SK-N-SH (cell line): ENCODE measurements at regions not wholly inside any gene's neighbourhood (a gene's known extent, or its start where the extent isn't known, plus 50 kb on each side); places are given as distances from the start of the nearest gene placed in this dataset.

Source experiments
- CTCF ChIA-PET: fragments of 300-600, 350-600 bp; formaldehyde crosslinking; extraction: SDS; loops from one replicate; lab custom pipeline; 2021; lab: Yijun Ruan, JAX
- POLR2A ChIA-PET: fragments of 350-600 bp; sonication (Branson Sonifier 250); formaldehyde crosslinking; extraction: SDS; loops from one replicate; lab custom pipeline; 2020; ENCODE audit warnings: antibody characterized with exemption, inconsistent platforms; lab: Yijun Ruan, JAX
- DNase-seq: peaks from one replicate; pipeline ENCODE4 v3.0.0; 2012
- H2AFZ ChIP-seq: fragments of 200-600 bp; sonication (generic); 2 replicates; pipeline ENCODE4 v1.8.1; 2016; ENCODE audit warnings: antibody characterized with exemption, mild to moderate bottlenecking, low read depth
- H3F3A ChIP-seq: fragments of 200-600 bp; sonication (generic); replicated peaks from 2 replicates; pipeline ENCODE3; 2016; ENCODE audit warnings: antibody characterized with exemption, mild to moderate bottlenecking; ENCODE audit not compliant: insufficient read depth
- H3K27ac ChIP-seq, 2 experiments: fragments of 200-500 bp in 1 of 2; fragments of 200-600 bp in 1 of 2; sonication (Bioruptor generic) in 1 of 2; sonication (generic), shearing (Covaris generic) in 1 of 2; 2 replicates each; pipeline versions ENCODE4 v1.5.1 to v1.6.1; 2014 to 2016; ENCODE audit warnings: low read depth in 2 of 2, inconsistent platforms in 1 of 2, low read length in 1 of 2, mild to moderate bottlenecking in 1 of 2, mixed read lengths in 1 of 2
- H3K27me3 ChIP-seq: fragments of 200-600 bp; sonication (generic), shearing (Covaris generic); 2 replicates; pipeline ENCODE4 v1.6.1; 2016; ENCODE audit warnings: mixed run types; ENCODE audit not compliant: insufficient read depth
- H3K36me3 ChIP-seq, 2 experiments: fragments of 200-500 bp in 1 of 2; fragments of 200-600 bp in 1 of 2; sonication (Bioruptor generic) in 1 of 2; sonication (generic) in 1 of 2; replicated peaks in 1 of 2; 2 replicates each; pipeline versions ENCODE3 to v1.5.1; 2014 to 2016; ENCODE audit warnings: low read length in 1 of 2, mild to moderate bottlenecking in 1 of 2; ENCODE audit not compliant: insufficient read depth in 2 of 2, control insufficient read depth in 1 of 2
- H3K4me1 ChIP-seq, 2 experiments: fragments of 200-500 bp in 1 of 2; fragments of 200-600 bp in 1 of 2; sonication (Bioruptor generic) in 1 of 2; sonication (generic), shearing (Covaris generic) in 1 of 2; 2 replicates each; pipeline versions ENCODE4 v1.5.1 to v1.6.1; 2014 to 2016; ENCODE audit warnings: low read depth in 1 of 2, low read length in 1 of 2, mixed run types in 1 of 2; ENCODE audit not compliant: insufficient read depth in 2 of 2, control insufficient read depth in 1 of 2
- H3K4me2 ChIP-seq: fragments of 200-600 bp; sonication (generic), shearing (Covaris generic); 2 replicates; pipeline ENCODE4 v1.6.1; 2017; ENCODE audit warnings: mixed run types
- H3K4me3 ChIP-seq, 2 experiments: fragments of 200-500 bp in 1 of 2; fragments of 200-600 bp in 1 of 2; sonication (Bioruptor generic) in 1 of 2; sonication (generic), shearing (Covaris generic) in 1 of 2; 2 replicates each; pipeline versions ENCODE4 v1.5.1 to v1.8.1; 2014 to 2016; ENCODE audit warnings: low read depth in 2 of 2, inconsistent platforms in 1 of 2, low read length in 1 of 2, mild to moderate bottlenecking in 1 of 2, mixed read lengths in 1 of 2, moderate library complexity in 1 of 2
- H3K79me2 ChIP-seq: fragments of 200-600 bp; sonication (generic); 2 replicates; pipeline ENCODE4 v1.8.1; 2017; ENCODE audit warnings: mild to moderate bottlenecking; ENCODE audit not compliant: insufficient read depth
- H3K9ac ChIP-seq: fragments of 200-600 bp; sonication (generic); 2 replicates; pipeline ENCODE4 v1.6.1; 2017; ENCODE audit warnings: mixed run types
- H3K9me2 ChIP-seq: fragments of 200-600 bp; sonication (generic); 2 replicates; pipeline ENCODE4 v1.6.1; 2017; ENCODE audit warnings: mixed run types
- H3K9me3 ChIP-seq: fragments of 200-600 bp; sonication (generic); 2 replicates; pipeline ENCODE4 v1.6.1; 2017; ENCODE audit warnings: mixed run types, mild to moderate bottlenecking, moderate library complexity
- H4K20me1 ChIP-seq: fragments of 200-600 bp; sonication (generic); 2 replicates; pipeline ENCODE4 v1.6.1; 2017; ENCODE audit warnings: mild to moderate bottlenecking, mixed run types; ENCODE audit not compliant: insufficient read depth
- CHD2 ChIP-seq: fragments of 150-350 bp; IDR thresholded peaks from 2 replicates; pipeline ENCODE4 v1.6.1; 2018; ENCODE audit warnings: low read length; ENCODE audit not compliant: partially characterized antibody
- EP300 ChIP-seq, 2 experiments: IDR thresholded peaks; 2 replicates each; pipeline versions ENCODE4 v1.4.0 to v1.6.1; 2012; ENCODE audit warnings: borderline replicate concordance in 1 of 2, low read depth in 1 of 2, low read length in 1 of 2
- EZH2phosphoT487 ChIP-seq: fragments of 200-600 bp; sonication (generic); IDR thresholded peaks from 2 replicates; pipeline ENCODE4 v1.6.1; 2017; ENCODE audit warnings: low read depth, mixed run types, mild to moderate bottlenecking, antibody characterized with exemption, moderate library complexity, borderline replicate concordance
- FOXJ3 ChIP-seq: sonication (generic); formaldehyde crosslinking; IDR thresholded peaks from 2 replicates; pipeline ENCODE4 v1.5.1; 2020; ENCODE audit warnings: mild to moderate bottlenecking, missing genetic modification reagents
- FOXM1 ChIP-seq: IDR thresholded peaks from 2 replicates; pipeline ENCODE4 v1.4.0; 2012; ENCODE audit warnings: low read depth, mild to moderate bottlenecking
- GATA2 ChIP-seq: sonication (generic); formaldehyde crosslinking; IDR thresholded peaks from 2 replicates; pipeline ENCODE4 v1.5.0; 2020; ENCODE audit warnings: mild to moderate bottlenecking, missing genetic modification reagents
- JUND ChIP-seq: IDR thresholded peaks from 2 replicates; pipeline ENCODE4 v1.4.0; 2012
- MAX ChIP-seq: IDR thresholded peaks from 2 replicates; pipeline ENCODE4 v1.4.0; 2012; ENCODE audit warnings: low read depth
- MEF2A ChIP-seq: IDR thresholded peaks from 2 replicates; pipeline ENCODE4 v1.4.0; 2012; ENCODE audit warnings: low read depth, borderline replicate concordance
- MXI1 ChIP-seq: IDR thresholded peaks from 2 replicates; pipeline ENCODE4 v1.6.1; 2012; ENCODE audit warnings: mild to moderate bottlenecking, low read depth, low read length, improper control_type of control experiment
- NFIC ChIP-seq: IDR thresholded peaks from 2 replicates; pipeline ENCODE4 v1.4.0; 2012; ENCODE audit warnings: borderline replicate concordance
- PBX3 ChIP-seq: IDR thresholded peaks from 2 replicates; pipeline ENCODE4; 2012
- RCOR1 ChIP-seq: fragments of 150-350 bp; IDR thresholded peaks from 2 replicates; pipeline ENCODE4 v1.6.1; 2017; ENCODE audit warnings: antibody characterized with exemption, low read length
- RFX5 ChIP-seq: IDR thresholded peaks from 2 replicates; pipeline ENCODE4 v1.6.1; 2012; ENCODE audit warnings: mild to moderate bottlenecking, improper control_type of control experiment, low read length
- RXRA ChIP-seq: IDR thresholded peaks from 2 replicates; pipeline ENCODE4 v1.4.0; 2012; ENCODE audit warnings: low read depth, mild to moderate bottlenecking, borderline replicate concordance
- SMC3 ChIP-seq: IDR thresholded peaks from 2 replicates; pipeline ENCODE4 v1.6.1; 2012; ENCODE audit warnings: low read depth, low read length, improper control_type of control experiment
- USF1 ChIP-seq: IDR thresholded peaks from 2 replicates; pipeline ENCODE4 v1.4.0; 2012; ENCODE audit warnings: low read depth, borderline replicate concordance
- USF2 ChIP-seq: fragments of 150-350 bp; IDR thresholded peaks from 2 replicates; pipeline ENCODE4 v1.6.1; 2017; ENCODE audit warnings: antibody characterized with exemption, low read length, low read depth, borderline replicate concordance
- YY1 ChIP-seq: IDR thresholded peaks from 2 replicates; pipeline ENCODE4 v1.4.0; 2012; ENCODE audit warnings: low read depth, mild to moderate bottlenecking
- ZBTB33 ChIP-seq: IDR thresholded peaks from 2 replicates; pipeline ENCODE4 v1.4.0; 2012; ENCODE audit warnings: low read depth, borderline replicate concordance
- WGBS: methylation state at CpG from one replicate; pipeline ENCODE4 v1.1.6; 2017; ENCODE audit warnings: low lambda C conversion rate; 5-methylcytosine and 5-hydroxymethylcytosine counted together

- Histone ChIP-seq H3K4me3 (no peak overlapping the region), H3K4me2 (no peak overlapping the region), H3K27me3 (no peaks in the 10 kb centered on the region), H3F3A (no peaks in the 10 kb centered on the region), H3K9me3 (no peaks in the 10 kb centered on the region), H3K9me2 (no peaks in the 10 kb centered on the region), H3K79me2 (no peaks in the 10 kb centered on the region), H4K20me1 (no peaks in the 10 kb centered on the region), H3K4me1 (peaks cover 0 to 11% of the 10 kb centered on the region in 2 experiments; a peak in 1 of 4 replicates), H2AFZ (no peak overlapping the region), H3K9ac (no peak overlapping the region), H3K36me3 (no peaks in the 10 kb centered on the region), H3K27ac (no peak overlapping the region)
- POLR2A ChIA-PET = no interaction called here
- 86% methylated on average over 3 of the region's 4 CpGs for WGBS
- CTCF ChIA-PET = interaction anchor here (1.1 to 2.8 kb wide), 4 partner anchors 8 to 172 kb away, joined by 3 to 9 read pairs (median 6); no protein-coding TSS in a partner anchor
- DNase-seq = no peak
- TF ChIP-seq MAX (no peak), RFX5 (no peak), USF2 (no peak), NFIC (no peak), JUND (no peak), MXI1 (no peak), FOXM1 (no peak), EP300 (IDR thresholded peaks at IDR 0.05; ENCODE audit: borderline replicate concordance in 1 of 2, low read depth in 1 of 2, low read length in 1 of 2) (no peak), USF1 (no peak)
These were observed 162.3 kb upstream of the CAMK1G start for GRCh38 chr1:209421186-209421585.

- H3K27ac ChIP-seq = no peak overlapping the region
- no peak overlapping the region for H3K9ac ChIP-seq
- no peaks in the 10 kb centered on the region for H3K9me2 ChIP-seq
- H4K20me1 ChIP-seq = no peaks in the 10 kb centered on the region
- H3K4me1 ChIP-seq = peaks cover 0 to 11% of the 10 kb centered on the region in 2 experiments; a peak in 1 of 4 replicates
- WGBS = 80% methylated on average over 5 of the region's 5 CpGs
- no peaks in the 10 kb centered on the region for H3K36me3 ChIP-seq
- ChIA-PET CTCF (interaction anchor here (0.6 to 2.8 kb wide), 6 partner anchors 9 to 173 kb away, joined by 3 to 9 read pairs (median 4); no protein-coding TSS in a partner anchor), POLR2A (no interaction called here)
- no peak overlapping the region for H3K4me3 ChIP-seq
- no peak for DNase-seq
- H3K79me2 ChIP-seq = no peaks in the 10 kb centered on the region
- no peaks in the 10 kb centered on the region for H3K27me3 ChIP-seq
- no peak for TF ChIP-seq USF1
- TF ChIP-seq YY1 = no peak
- no peak for TF ChIP-seq ZBTB33
- TF ChIP-seq RXRA = no peak
- TF ChIP-seq PBX3 = no peak
- TF ChIP-seq FOXM1 = no peak
- no peak for TF ChIP-seq EZH2phosphoT487
- TF ChIP-seq FOXJ3 (CRISPR knock-in tag) = no peak
- TF ChIP-seq CHD2 = no peak
- no peak for TF ChIP-seq MEF2A
- TF ChIP-seq MAX = no peak
- no peak for TF ChIP-seq EP300 (IDR thresholded peaks at IDR 0.05; ENCODE audit: borderline replicate concordance in 1 of 2, low read depth in 1 of 2, low read length in 1 of 2)
- no peak for TF ChIP-seq GATA2
- TF ChIP-seq SMC3 = no peak
- TF ChIP-seq RCOR1 = no peak
- H3K9me3 ChIP-seq = no peaks in the 10 kb centered on the region
- H2AFZ ChIP-seq = no peak overlapping the region
- H3F3A ChIP-seq = no peaks in the 10 kb centered on the region
- no peak overlapping the region for H3K4me2 ChIP-seq
These were observed 161.4 kb upstream of the CAMK1G start for GRCh38 chr1:209421978-209422680.
